HuH-7.5 (cell line): ENCODE measurements at regions not wholly inside any gene's neighbourhood (a gene's known extent, or its start where the extent isn't known, plus 50 kb on each side); places are given as distances from the start of the nearest gene placed in this dataset.

Source experiments
- DNase-seq: peaks from one replicate; pipeline ENCODE4 v3.0.0; 2011; ENCODE audit warnings: low spot score

DNA sequence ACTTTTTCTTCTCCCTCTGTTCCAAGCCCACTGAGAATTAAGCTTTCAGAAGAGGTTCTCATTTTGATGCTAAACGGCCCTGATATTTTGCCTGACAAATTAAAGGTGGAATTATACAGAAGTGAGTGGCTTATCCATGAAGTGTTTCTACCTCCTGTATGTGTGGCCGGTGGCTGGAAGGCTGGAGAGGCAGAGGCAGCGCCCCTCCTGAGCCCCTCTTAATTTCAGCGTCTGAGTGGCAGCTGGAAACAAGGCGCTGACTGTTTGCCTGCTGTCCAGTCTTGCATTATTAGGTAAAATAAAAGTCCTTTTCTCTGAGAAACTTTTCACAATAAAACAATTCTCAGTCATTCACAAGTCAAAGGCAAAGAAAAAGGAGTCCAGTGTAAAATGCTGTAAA is 685.7 kb downstream of the MCTP2 start:
- DNase-seq = no peak

DNA sequence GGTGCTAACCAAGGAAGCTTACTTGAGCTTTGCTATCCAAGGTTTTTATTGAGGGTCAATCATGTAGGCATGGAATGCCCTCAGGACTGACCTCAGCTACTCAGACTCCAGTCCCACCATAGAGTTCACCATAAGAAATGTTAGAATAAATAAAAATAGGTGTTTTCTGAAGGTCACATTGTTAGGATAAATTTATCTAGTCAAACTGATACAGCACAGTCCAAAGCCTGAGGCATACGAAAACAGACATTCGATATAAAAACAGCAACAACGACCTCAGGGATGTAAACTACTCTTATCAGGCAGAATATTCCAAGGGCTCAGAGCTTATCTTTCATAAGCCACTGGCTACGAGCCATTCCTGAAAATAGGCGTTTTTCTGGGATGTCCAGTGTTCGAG is 690.6 kb downstream of the MCTP2 start:
- no peak for DNase-seq

DNA sequence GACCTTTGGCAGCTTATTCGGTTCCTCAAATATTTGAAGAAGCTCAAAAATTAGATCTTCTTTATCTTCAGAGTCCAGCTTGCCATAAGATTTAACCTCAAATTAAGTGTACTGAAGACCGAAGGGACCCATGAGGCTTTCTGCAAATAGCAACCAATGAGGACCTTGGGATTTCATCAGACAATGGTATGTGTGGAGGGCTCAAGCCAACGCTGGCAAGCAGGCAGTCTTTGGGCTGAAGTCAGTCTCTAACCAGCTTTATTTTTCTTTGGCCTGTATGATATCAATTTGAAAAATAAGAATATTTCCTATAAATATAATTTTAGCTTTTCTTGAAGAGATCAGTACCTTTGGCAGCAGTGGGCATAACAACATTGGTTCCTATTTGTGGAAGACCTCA is 692.7 kb downstream of the MCTP2 start:
- no peak for DNase-seq

DNA sequence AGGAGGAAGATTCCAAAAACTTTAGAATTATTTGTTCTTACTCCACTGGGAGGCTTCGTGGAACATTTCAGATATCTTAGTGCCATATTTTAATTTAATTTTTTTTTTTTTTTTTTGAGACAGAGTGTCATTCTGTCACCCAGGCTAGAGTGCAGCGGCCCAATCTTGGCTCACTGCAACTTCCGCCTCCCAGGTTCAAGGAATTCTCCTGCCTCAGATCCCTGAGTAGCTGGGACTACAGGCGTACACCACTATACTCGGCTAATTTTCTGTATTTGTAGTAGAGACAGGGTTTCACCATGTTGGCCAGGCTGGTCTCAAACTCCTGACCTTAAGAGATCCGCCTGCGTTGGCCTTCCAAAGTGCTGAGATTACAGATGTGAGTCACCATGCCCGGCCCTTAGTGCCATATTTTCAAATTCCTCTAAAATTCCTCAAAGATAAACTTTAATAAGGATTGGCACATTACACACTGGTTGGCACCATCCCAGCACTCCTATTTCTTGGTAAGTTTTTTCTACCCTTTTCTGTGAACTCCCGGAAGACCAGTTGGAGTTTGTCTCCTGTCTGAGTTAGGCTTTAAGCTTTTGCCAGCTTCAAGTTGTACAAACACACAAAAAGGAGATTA is 693.7 kb downstream of the MCTP2 start:
- DNase-seq = no peak

DNA sequence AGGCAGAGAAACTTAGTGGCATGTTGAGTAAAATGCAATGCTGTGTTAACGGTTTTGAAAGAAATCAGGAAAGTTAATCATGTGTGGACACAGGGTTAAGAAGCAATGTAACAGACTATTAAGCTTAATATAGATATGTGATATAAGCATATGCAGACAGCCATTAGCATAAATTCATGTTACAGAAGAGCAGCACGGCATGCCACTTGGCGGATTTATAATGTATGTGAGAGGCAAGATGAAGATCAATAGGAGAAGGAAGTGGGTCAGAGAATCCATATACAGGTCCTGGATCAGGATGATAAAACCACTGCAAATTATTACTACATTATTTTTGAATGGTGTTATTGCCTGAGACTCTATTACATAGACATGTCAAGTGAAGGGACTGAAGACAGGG is 694.3 kb downstream of the MCTP2 start:
- DNase-seq = no peak

DNA sequence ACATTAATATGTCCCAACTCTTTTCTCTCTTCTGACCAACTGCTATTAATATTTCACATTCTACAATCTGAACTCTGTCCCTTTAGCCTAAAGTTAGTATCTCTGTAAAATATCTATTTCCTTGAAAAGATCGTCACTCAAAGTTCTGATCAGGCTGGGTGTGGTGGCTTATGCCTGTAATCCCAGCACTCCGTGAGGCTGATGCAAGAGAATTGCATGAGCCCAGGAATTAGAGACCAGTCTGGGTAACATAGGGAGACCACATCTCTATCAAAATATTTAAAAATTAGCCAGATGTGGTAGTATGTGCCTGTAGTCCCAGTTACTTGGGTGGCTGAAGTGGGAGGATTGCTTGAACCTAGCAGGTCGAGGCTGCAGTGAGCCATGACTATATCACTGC is 695.6 kb downstream of the MCTP2 start:
- DNase-seq = no peak

DNA sequence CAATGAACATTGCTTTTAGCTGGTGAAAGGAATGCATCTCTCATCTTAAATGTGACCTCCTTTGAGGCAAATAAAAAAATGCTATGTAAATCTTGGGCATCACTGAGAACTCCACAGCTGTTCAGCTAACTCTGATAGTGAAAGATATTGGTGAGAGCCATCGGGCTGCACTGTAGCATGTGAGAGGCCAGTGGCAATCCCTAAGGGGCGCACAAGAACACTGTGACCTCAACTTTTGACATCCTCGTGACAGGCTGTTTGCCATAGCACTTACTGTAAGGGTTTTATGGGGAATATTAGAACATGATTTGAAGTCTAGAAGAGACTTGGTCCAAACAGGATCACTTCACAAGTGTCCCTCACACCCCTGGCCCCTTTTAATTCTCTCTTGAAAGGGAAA is 697.9 kb downstream of the MCTP2 start:
- DNase-seq = no peak

DNA sequence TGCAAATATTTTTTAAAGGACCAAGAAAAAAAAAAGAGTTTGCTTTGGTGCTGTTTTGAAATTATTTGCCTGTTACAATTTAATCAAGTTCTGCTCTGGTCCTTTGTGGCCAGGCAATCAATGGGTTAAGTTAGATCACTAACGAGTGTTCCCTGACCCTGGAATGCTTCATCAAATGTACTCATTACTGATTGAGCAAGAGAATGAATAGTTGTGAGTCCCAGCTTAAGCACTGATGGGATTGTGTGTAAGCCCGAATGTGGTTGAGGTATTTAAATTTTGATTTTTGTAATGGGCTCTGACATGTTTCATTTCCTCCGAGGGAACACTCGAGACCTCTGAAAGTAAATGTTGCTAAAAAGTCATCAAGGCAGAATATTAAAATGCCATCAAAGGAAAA is 699.1 kb downstream of the MCTP2 start:
- no peak for DNase-seq

DNA sequence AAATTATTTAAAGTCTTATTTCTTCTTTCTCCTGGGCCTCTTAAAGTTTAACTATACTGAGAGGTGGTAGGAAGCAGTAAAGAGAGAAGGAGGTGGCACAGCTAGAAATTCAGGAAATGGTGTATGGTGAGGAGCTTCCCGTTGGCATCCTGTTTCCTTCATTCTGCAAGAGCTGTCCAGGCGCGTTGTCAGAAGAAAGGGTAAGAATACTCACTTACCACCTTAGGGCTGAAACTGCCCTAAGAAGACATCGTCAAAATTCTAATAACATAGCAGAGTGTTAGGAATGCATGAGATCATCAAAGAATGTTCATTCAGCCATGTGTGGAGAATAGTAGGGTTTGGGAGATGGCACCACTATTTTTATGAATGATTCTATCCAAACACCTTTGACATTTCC is 699.6 kb downstream of the MCTP2 start:
- no peak for DNase-seq

DNA sequence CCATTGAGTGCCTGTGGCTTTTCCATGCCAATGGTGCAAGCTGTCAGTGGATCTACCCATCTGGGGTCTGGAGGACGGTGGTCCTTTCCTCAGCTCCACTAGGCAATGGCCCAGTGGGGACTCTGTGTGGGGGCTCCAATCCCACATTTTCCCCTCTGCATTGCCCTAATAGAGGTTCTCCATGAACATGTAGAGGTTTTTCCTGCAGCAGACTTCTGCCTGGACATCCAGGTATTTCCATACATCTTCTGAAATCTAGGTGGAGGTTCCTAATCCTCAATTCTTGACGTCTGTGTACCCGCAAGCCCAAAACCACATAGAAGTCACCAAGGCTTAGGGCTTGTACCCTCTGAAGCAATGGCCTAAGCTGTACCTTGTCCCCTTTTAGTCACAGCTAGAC is 703.1 kb downstream of the MCTP2 start:
- no peak for DNase-seq

DNA sequence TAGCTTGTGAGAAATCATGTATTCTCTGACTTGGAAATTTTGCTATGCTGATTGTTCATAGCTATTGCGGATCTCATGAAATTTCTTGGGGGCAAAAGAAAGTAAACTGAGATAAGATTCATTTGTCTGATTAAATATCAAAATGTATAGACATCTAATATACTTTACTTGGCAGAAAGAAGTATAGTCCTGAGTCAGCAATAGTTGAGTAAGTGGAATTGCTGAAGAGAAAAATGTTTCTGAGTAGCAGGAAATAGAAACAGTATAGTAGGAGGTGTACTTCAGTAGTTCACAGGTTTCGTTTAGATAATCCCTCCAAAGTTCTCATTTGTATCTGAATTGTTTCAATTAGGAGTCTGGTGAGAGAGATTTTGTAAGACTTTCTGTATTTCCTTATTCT is 705.9 kb downstream of the MCTP2 start:
- DNase-seq = no peak

DNA sequence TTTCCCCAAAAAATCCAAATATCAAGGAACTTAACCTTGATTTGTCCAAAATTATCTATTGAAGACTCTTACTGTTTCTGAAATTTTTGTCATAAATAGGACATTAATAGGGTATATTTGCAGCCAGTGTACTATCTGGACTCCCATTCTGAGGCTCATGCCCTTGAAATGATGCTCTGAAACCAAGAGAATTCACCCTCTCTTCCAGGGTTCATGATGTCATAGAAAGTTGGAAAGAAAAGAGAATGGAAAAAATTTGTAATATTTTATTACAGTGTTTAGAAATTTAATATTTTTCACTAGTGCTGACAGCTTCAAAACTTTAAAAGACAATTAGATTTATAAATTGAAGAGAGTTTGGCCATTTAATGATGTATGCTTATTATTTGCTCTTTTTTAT is 712.5 kb downstream of the MCTP2 start:
- no peak for DNase-seq

DNA sequence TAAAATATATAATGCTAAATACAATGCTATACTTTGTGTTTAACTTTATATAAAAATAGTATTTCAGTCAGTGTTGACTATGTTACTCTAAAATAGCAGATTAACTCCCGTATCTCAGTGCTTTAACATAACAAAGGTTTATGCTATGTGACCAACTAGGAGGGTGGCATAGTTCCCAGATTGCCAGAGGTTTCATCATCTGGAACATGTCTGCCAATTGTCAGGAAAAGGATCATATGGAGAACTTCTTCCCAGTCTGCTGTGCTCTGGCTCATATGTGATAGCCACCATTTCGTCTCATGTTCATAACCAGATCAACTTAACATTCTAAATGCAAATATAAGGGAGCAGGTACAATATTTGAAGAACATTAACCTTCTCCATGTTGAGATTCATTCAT is 720.2 kb downstream of the MCTP2 start:
- DNase-seq = no peak

DNA sequence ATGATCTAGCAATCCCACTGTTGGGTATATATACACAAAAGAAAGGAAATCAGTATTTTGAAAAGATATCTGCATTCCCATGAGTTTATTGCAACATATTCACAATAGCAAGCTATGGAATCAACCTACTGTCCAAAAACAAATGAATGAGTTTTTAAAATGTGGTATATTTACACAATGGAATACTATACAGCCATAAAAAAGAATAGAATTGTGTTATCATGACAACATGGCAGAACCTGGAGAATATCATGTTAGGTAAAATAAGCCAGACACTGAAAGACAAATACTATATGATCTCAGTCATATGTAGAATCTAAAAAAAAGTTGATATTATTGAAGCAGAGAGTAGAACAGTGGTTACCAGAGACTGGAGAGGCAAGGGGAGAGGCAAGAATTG is 732.6 kb downstream of the MCTP2 start:
- no peak for DNase-seq

DNA sequence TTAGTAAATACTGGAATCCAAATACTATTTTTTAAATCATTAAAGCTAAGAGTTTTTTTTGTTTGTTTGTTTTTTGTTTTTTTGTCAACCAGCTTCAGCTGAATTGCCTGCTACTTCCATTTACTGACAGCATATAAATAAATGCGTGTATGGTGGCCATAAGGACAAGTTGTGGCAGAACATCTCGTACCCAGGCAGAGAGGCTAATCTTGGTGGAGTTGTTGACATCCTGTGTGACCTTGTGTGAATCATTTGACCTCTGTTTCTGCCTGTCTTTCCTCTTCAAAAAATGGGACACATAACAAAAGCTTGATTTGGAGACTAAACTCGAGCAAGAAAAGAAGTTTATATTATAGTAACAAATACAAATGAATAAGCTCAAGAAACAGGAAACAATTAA is 734.2 kb downstream of the MCTP2 start:
- no peak for DNase-seq

DNA sequence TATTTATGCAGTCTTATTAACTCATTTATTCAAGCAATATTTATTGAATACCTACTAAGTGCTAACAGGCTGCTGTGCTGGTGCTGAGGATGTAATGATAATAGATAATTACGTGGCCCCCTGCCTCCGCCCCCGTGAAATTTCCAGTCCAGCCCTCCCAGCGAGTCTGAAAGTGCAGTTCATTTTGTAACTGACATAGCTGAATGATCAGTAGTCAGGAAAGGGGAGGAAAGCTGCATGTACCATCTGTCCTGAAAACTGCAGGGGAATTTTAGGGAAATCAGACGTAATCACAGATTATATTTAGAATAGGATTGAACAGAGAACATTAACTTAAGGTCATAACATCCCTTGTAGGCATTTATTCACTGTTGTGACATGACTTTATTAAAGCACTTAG is 736.8 kb downstream of the MCTP2 start:
- DNase-seq = no peak

DNA sequence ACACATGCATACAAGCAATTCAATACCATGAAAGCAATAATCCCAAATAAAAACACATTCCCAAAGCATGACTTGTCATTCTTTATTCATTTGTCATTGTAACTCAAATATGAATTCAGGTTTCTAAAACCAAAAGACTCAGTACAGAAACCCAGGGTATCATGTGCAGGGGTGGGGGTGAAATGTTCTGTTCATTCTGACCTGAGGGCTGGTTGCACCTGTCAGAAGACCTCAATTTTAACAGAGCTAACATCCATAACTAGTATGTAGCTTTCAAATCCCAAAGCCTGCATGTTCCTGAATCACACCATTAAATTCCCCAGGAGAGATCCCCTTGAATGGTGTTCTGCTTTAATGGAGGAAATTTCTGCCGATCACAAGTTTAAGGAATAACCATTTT is 738.7 kb downstream of the MCTP2 start:
- no peak for DNase-seq

DNA sequence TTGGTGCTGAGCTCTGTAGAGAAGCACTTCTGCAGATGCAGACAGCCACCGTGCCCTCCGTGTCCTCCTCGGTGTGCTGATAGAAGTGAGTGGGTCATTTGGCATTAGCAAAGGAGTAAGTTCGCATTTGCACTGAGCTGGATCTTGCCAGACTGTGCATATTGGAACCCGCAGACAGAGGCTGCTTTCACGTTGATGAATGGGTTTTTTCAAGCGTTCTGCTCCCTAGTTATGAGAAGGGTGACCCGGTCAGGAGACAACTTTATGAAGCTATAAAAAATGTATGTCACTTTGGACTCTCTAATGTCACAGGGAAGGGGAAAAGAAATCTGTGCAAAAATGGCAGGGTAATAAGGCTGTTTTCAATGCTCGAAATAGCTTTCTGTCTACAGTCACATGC is 739.4 kb downstream of the MCTP2 start:
- no peak for DNase-seq

DNA sequence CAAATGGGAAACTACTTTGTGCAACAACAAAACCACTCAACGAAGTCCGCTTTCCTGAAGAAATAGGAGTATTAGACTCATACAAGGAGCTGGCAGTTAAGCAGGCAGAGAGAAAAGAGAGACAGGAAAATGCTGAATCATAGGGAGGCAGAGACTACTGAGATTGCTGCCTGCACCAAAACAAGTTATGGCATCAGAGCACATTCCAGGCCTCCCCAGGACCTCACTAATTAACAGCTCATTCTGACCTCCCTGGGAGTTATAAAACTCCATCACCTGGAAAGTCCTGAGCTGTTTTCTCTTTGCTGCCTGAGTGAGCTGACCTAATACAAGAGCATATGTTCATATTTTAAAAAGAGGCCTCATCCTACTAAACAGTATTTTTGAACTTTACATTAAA is 741.0 kb downstream of the MCTP2 start:
- DNase-seq = no peak

DNA sequence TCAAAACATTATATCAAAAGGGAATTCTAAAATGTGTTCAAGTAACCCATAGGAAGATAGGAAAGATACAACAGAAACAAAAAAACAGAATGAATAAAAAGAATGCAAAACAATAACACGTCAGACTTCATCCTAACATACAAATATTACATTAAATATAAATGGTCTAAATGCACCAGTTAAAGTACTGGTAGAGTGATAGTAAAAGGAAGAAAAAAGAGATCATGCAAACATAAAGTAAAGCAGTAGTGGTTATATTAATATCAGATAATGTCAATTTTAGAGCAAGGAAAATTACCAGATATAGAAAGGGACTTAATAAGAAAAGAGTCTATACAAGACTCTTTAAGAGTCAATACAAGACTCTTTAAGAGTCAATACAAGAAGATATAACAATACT is 755.7 kb downstream of the MCTP2 start:
- DNase-seq = no peak

DNA sequence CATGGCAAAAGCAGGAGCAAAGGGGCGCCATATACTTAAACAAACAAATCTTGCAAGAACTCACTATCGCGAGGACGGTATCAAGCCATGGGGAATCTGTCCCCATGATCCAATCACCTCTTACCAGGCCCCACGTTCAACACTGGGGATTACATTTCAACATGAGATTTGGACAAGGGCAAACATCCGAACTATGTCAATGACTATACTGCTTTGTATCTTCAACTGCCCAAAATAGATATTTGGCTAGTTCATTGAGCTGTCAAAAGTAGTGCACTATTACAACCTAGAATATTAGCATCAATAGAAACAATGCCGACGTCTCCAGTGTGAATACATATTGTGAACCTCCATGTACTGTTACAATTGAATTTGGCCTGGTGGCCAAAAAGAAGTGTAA is 760.4 kb downstream of the MCTP2 start:
- DNase-seq = no peak

DNA sequence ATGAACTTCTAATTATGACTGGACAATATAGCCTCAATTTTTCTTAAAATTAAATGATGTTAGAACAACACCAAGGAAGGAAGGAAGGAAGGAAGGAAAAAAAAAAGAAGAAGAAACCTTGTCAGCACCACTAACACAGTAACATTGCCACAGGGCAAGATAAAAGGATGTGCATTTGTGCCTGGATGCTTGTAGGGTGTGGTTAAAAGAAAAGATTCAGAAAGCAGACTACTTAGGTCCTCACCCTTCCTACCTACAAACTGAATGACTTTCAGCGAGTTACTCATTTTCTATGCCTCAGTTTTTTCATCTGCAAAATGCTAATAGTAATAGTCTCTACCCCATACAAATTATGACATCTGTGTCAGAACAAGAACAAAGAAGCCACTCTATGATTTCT is 778.3 kb downstream of the MCTP2 start:
- DNase-seq = no peak

DNA sequence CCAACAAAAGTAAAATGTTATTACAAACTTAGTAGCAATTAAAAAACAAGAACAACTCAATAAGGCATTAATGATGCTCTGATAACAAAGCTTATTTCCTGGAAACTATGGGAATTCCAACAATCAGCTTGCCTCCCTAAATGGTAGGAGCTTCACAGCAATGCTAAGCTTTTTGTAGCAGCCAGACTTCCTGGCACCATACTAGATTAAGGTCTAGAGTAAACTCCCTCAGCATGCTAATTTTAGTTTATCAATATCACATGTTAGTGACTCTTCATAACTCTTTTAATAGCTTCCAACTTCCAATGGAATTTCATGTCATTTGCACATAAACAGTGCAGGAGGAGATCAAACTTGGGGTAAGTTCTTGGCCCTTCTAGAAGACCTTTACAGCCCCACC is 782.0 kb downstream of the MCTP2 start:
- no peak for DNase-seq

DNA sequence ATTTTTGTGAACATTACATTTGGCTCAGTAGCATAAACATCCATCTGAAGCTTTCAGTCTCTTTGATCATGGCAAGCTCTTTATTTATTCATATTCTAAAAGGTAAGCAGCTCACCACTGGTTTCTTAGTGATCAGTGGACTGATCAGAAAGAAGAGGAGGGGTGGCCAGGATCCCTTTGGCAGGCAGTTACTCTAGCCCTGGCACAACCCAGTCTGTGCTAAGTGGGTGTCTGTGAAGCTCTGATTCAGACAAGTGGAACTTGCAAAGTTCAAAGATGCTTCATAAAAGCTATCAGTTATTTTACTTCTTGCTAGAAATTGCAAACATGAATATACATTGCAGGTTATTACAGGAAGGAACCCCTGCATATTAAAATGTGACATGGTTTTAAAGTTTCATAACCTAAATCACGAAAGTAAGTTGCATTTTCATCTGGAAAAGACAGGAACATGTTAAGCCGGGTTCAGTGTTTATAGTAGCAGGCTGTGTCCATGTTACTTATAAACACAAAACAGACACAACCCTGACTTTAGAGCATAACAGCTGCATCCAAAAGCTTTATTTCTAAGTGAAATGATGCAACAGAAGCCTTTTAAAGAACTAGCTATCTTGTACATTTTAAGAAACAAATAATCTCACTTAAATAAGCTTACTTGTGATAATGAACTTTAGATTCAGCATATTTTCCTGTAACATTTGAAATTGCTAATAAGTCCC is 785.3 kb downstream of the MCTP2 start:
- no peak for DNase-seq
